Neural progenitor cell (in vitro differentiated cells): ENCODE measurements at regions not wholly inside any gene's neighbourhood (a gene's known extent, or its start where the extent isn't known, plus 50 kb on each side); places are given as distances from the start of the nearest gene placed in this dataset.

Experiments used
- DNase-seq: peaks from one replicate; pipeline ENCODE4 v3.0.0-alpha.2; 2016; ENCODE audit warnings: low spot score
- H2AFZ ChIP-seq: fragments of 200-600 bp; sonication (generic); replicated peaks from 2 replicates; pipeline ENCODE4 v1.6.1; 2016; ENCODE audit warnings: antibody characterized with exemption
- H3F3A ChIP-seq: fragments of 200-600 bp; sonication (generic); 2 replicates; pipeline ENCODE4 v1.6.1; 2016; ENCODE audit warnings: antibody characterized with exemption, low read depth
- H3K27ac ChIP-seq: fragments of 200-600 bp; sonication (generic); 2 replicates; pipeline ENCODE4 v1.5.1; 2016; ENCODE audit warnings: mild to moderate bottlenecking
- H3K27me3 ChIP-seq: fragments of 200-600 bp; sonication (generic); 2 replicates; pipeline ENCODE4 v1.6.1; 2016; ENCODE audit warnings: mild to moderate bottlenecking, moderate library complexity
- H3K36me3 ChIP-seq: fragments of 200-600 bp; sonication (generic); 2 replicates; pipeline ENCODE4 v1.5.1; 2016
- H3K4me1 ChIP-seq: fragments of 200-600 bp; sonication (generic); 2 replicates; pipeline ENCODE4 v1.6.1; 2016; ENCODE audit warnings: mixed run types
- H3K4me2 ChIP-seq: fragments of 200-600 bp; sonication (generic); 2 replicates; pipeline ENCODE4 v1.6.1; 2016
- H3K4me3 ChIP-seq: fragments of 200-600 bp; sonication (generic); 2 replicates; pipeline ENCODE4 v1.5.1; 2016
- H3K79me2 ChIP-seq: fragments of 200-600 bp; sonication (generic); 2 replicates; pipeline ENCODE4 v1.6.1; 2016; ENCODE audit warnings: low read depth
- H3K9ac ChIP-seq: fragments of 200-600 bp; sonication (generic); 2 replicates; pipeline ENCODE4 v1.6.1; 2016
- H3K9me3 ChIP-seq: fragments of 200-600 bp; sonication (generic); 2 replicates; pipeline ENCODE4 v1.5.1; 2016; ENCODE audit warnings: low read depth
- H4K20me1 ChIP-seq: fragments of 200-600 bp; sonication (generic); 2 replicates; pipeline ENCODE4 v1.6.1; 2016; ENCODE audit warnings: low read depth
- H3K27ac Mint-ChIP-seq: 3 replicates; pipeline ENCODE4 v1.8.0; 2021; ENCODE audit warnings: mixed read lengths
- H3K27me3 Mint-ChIP-seq: 2 replicates; pipeline ENCODE4 v1.8.0; 2022; ENCODE audit warnings: low read depth, mild to moderate bottlenecking, inconsistent platforms, moderate library complexity, mixed read lengths; ENCODE audit not compliant: insufficient read depth
- H3K36me3 Mint-ChIP-seq: 3 replicates; pipeline ENCODE4 v1.8.0; 2021; ENCODE audit warnings: mixed read lengths
- H3K4me1 Mint-ChIP-seq: 3 replicates; pipeline ENCODE4 v1.8.0; 2021; ENCODE audit warnings: mixed read lengths
- H3K4me3 Mint-ChIP-seq: 3 replicates; pipeline ENCODE4 v1.8.0; 2021; ENCODE audit warnings: mild to moderate bottlenecking, moderate library complexity, mixed read lengths
- H3K9me3 Mint-ChIP-seq: 3 replicates; pipeline ENCODE4 v1.8.0; 2020; ENCODE audit warnings: mixed read lengths
- CTCF ChIP-seq: fragments of 200-600 bp; sonication (generic); IDR thresholded peaks from 2 replicates; pipeline ENCODE4 v1.5.1; 2017; ENCODE audit warnings: antibody characterized with exemption, mild to moderate bottlenecking
- EZH2 ChIP-seq: fragments of 200-600 bp; sonication (generic); IDR thresholded peaks from 2 replicates; pipeline ENCODE4 v1.6.1; 2017; ENCODE audit warnings: antibody characterized with exemption, mild to moderate bottlenecking, moderate library complexity
- EZH2phosphoT487 ChIP-seq: fragments of 200-600 bp; sonication (generic); IDR thresholded peaks from 2 replicates; pipeline ENCODE4 v1.6.1; 2017; ENCODE audit warnings: antibody characterized with exemption

DNA sequence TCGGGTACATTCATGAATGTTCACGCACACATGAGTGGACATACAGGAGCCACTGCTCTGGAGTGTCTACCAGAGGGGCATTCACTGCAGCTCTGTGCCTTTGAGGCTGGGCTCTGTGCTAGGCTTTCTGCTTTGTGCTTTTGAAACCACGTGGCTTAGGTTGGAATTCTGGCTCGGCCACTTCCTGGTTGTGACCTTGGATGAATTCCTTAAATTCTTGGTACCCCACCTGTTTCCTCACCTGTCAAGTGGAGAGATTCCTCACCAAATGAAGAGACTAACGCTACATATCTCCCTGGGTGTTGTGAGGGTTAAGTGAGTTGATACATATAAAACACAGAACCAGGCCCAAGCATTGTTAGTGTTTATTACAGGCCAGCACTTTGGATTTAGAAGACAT is 842.8 kb downstream of the VRK1 start:
- H3K27me3 Mint-ChIP-seq, result peaks cover 4% of the 10 kb centered on the region
- H3K4me3 Mint-ChIP-seq, result no peak overlapping the region
- peaks cover 28% of the 10 kb centered on the region for H3K4me1 Mint-ChIP-seq
- H3K4me3 ChIP-seq, result no peak overlapping the region
- no peaks in the 10 kb centered on the region for H3K79me2 ChIP-seq
- no peaks in the 10 kb centered on the region for H3K9me3 ChIP-seq
- H3K27ac ChIP-seq, result no peak overlapping the region
- no peak overlapping the region for H3K9ac ChIP-seq
- H4K20me1 ChIP-seq, result no peaks in the 10 kb centered on the region
- H3K4me2 ChIP-seq, result no peak overlapping the region
- H3K36me3 Mint-ChIP-seq, result no peaks in the 10 kb centered on the region
- peak overlapping the region; percentile 25 for H3K27ac Mint-ChIP-seq
- peaks cover 21% of the 10 kb centered on the region for H3K4me1 ChIP-seq
- TF ChIP-seq EZH2phosphoT487, result no peak
- no peak overlapping the region for H2AFZ ChIP-seq
- DNase-seq, result no peak
- no peaks in the 10 kb centered on the region for H3F3A ChIP-seq
- peaks cover 4% of the 10 kb centered on the region for H3K9me3 Mint-ChIP-seq
- H3K36me3 ChIP-seq, result no peaks in the 10 kb centered on the region
- no peaks in the 10 kb centered on the region for H3K27me3 ChIP-seq

GRCh38 chr14:97641827-97642226 is 844.6 kb downstream of the VRK1 start:
- H3K36me3 Mint-ChIP-seq, result no peaks in the 10 kb centered on the region
- Histone ChIP-seq H3K36me3 (no peaks in the 10 kb centered on the region), H2AFZ (no peak overlapping the region), H3K9ac (no peak overlapping the region), H4K20me1 (no peaks in the 10 kb centered on the region), H3K27ac (no peak overlapping the region), H3K4me2 (no peak overlapping the region), H3K27me3 (no peaks in the 10 kb centered on the region), H3K79me2 (no peaks in the 10 kb centered on the region), H3F3A (no peaks in the 10 kb centered on the region), H3K4me1 (peaks cover 30% of the 10 kb centered on the region), H3K9me3 (no peaks in the 10 kb centered on the region), H3K4me3 (no peak overlapping the region)
- no peak for DNase-seq
- H3K27ac Mint-ChIP-seq, result no peak overlapping the region
- peaks cover 22% of the 10 kb centered on the region for H3K4me1 Mint-ChIP-seq
- peaks cover 2% of the 10 kb centered on the region for H3K27me3 Mint-ChIP-seq
- TF ChIP-seq EZH2 (no peak), EZH2phosphoT487 (no peak), CTCF (no peak)
- peaks cover 4% of the 10 kb centered on the region for H3K9me3 Mint-ChIP-seq
- H3K4me3 Mint-ChIP-seq, result no peak overlapping the region

- Mint-ChIP-seq H3K27ac (peak overlapping the region; percentile 80), H3K27me3 (peaks cover 7% of the 10 kb centered on the region), H3K36me3 (no peaks in the 10 kb centered on the region), H3K9me3 (peaks cover 4% of the 10 kb centered on the region), H3K4me1 (peaks cover 15% of the 10 kb centered on the region), H3K4me3 (no peak overlapping the region)
- no peaks in the 10 kb centered on the region for H3F3A ChIP-seq
- H3K4me3 ChIP-seq, result no peak overlapping the region
- H3K79me2 ChIP-seq, result no peaks in the 10 kb centered on the region
- H3K9me3 ChIP-seq, result no peaks in the 10 kb centered on the region
- H3K36me3 ChIP-seq, result no peaks in the 10 kb centered on the region
- no peak overlapping the region for H3K9ac ChIP-seq
- H3K27me3 ChIP-seq, result no peaks in the 10 kb centered on the region
- peaks cover 23% of the 10 kb centered on the region for H3K4me1 ChIP-seq
- no peak overlapping the region for H2AFZ ChIP-seq
- DNase-seq, result no peak
- H4K20me1 ChIP-seq, result no peaks in the 10 kb centered on the region
- TF ChIP-seq EZH2 (no peak), CTCF (no peak), EZH2phosphoT487 (no peak)
- H3K4me2 ChIP-seq, result no peak overlapping the region
- H3K27ac ChIP-seq, result no peak overlapping the region
Observed at GRCh38 chr14:97642631-97643030, 845.4 kb downstream of the VRK1 start.

- H3K4me1 ChIP-seq, result peaks cover 12% of the 10 kb centered on the region
- H3K4me2 ChIP-seq, result no peak overlapping the region
- no peaks in the 10 kb centered on the region for H3K9me3 ChIP-seq
- DNase-seq, result no peak
- H3K9ac ChIP-seq, result no peak overlapping the region
- Mint-ChIP-seq H3K27me3 (peaks cover 7% of the 10 kb centered on the region), H3K9me3 (peaks cover 4% of the 10 kb centered on the region), H3K4me3 (no peak overlapping the region), H3K27ac (no peak overlapping the region), H3K4me1 (peaks cover 3% of the 10 kb centered on the region), H3K36me3 (no peaks in the 10 kb centered on the region)
- no peak overlapping the region for H3K27ac ChIP-seq
- H3K4me3 ChIP-seq, result no peak overlapping the region
- no peak overlapping the region for H2AFZ ChIP-seq
- no peaks in the 10 kb centered on the region for H3K79me2 ChIP-seq
- no peaks in the 10 kb centered on the region for H3F3A ChIP-seq
- no peaks in the 10 kb centered on the region for H3K27me3 ChIP-seq
- no peaks in the 10 kb centered on the region for H3K36me3 ChIP-seq
- TF ChIP-seq EZH2phosphoT487 (no peak), CTCF (no peak), EZH2 (no peak)
- H4K20me1 ChIP-seq, result no peaks in the 10 kb centered on the region
Observed at GRCh38 chr14:97644365-97644764, 847.2 kb downstream of the VRK1 start.
